Activated CD4-positive, CD25-positive, alpha-beta regulatory T cell treated with anti-CD3 and anti-CD28 coated beads, Interleukin-2, amount 50 U/mL, for 16 hours (primary cell): ENCODE measurements at regions not wholly inside any gene's neighbourhood (a gene's known extent, or its start where the extent isn't known, plus 50 kb on each side); places are given as distances from the start of the nearest gene placed in this dataset.

Source experiments
- DNase-seq: peaks from one replicate; pipeline ENCODE4 v3.0.0-alpha.2; 2020; ENCODE audit warnings: low read depth, low spot score

- DNase-seq, result no peak
Measured at GRCh38 chr9:17967731-17968130, 388.9 kb downstream of the SH3GL2 start.

- DNase-seq, result no peak
Measured at GRCh38 chr9:17969232-17969631, 390.4 kb downstream of the SH3GL2 start.

GRCh38 chr9:17970277-17970676, 391.4 kb downstream of the SH3GL2 start:
- no peak for DNase-seq

GRCh38 chr9:17978773-17979172, 399.9 kb downstream of the SH3GL2 start:
- no peak for DNase-seq

- DNase-seq, result no peak
Measured at GRCh38 chr9:17986595-17986994, 407.7 kb downstream of the SH3GL2 start.

GRCh38 chr9:17987189-17987588, 408.3 kb downstream of the SH3GL2 start:
- no peak for DNase-seq

- no peak for DNase-seq
Measured at GRCh38 chr9:17988489-17988888, 409.6 kb downstream of the SH3GL2 start.

GRCh38 chr9:17990602-17991001, 411.7 kb downstream of the SH3GL2 start:
- no peak for DNase-seq

- no peak for DNase-seq
Measured at GRCh38 chr9:17993024-17993423, 414.2 kb downstream of the SH3GL2 start.

GRCh38 chr9:17994695-17995425, 416.0 kb downstream of the SH3GL2 start:
- DNase-seq, result no peak

GRCh38 chr9:17996728-17997127, 417.9 kb downstream of the SH3GL2 start:
- DNase-seq, result no peak

GRCh38 chr9:18002718-18003438, 424.0 kb downstream of the SH3GL2 start:
- no peak for DNase-seq

- DNase-seq, result no peak
Measured at GRCh38 chr9:18006591-18006990, 427.7 kb downstream of the SH3GL2 start.

- DNase-seq, result no peak
Measured at GRCh38 chr9:18007621-18008020, 428.8 kb downstream of the SH3GL2 start.

- DNase-seq, result no peak
Measured at GRCh38 chr9:18009902-18010301, 431.0 kb downstream of the SH3GL2 start.

GRCh38 chr9:18010492-18010891, 431.6 kb downstream of the SH3GL2 start:
- no peak for DNase-seq

- no peak for DNase-seq
Measured at GRCh38 chr9:18012170-18012569, 433.3 kb downstream of the SH3GL2 start.

- no peak for DNase-seq
Measured at GRCh38 chr9:18014556-18014955, 435.7 kb downstream of the SH3GL2 start.

- DNase-seq, result no peak
Measured at GRCh38 chr9:18015116-18015515, 436.2 kb downstream of the SH3GL2 start.

GRCh38 chr9:18017136-18017535, 438.3 kb downstream of the SH3GL2 start:
- no peak for DNase-seq

- no peak for DNase-seq
Measured at GRCh38 chr9:18018221-18018620, 439.4 kb downstream of the SH3GL2 start.

- DNase-seq, result no peak
Measured at GRCh38 chr9:18018661-18019060, 439.8 kb downstream of the SH3GL2 start.

GRCh38 chr9:18020121-18020745, 441.4 kb downstream of the SH3GL2 start:
- no peak for DNase-seq
